Cerebellar cortex (tissue), 1 donor: ENCODE measurements at regions not wholly inside any gene's neighbourhood (a gene's known extent, or its start where the extent isn't known, plus 50 kb on each side); places are given as distances from the start of the nearest gene placed in this dataset.

ENCODE experiments used
- DNase-seq: peaks from one replicate; pipeline ENCODE4 v3.0.0-alpha.2; 2015; ENCODE audit warnings: low spot score

- no peak for DNase-seq
Measured at GRCh38 chr16:5537347-5537746, 439.8 kb upstream of the EEF2KMT start.

- no peak for DNase-seq
Measured at GRCh38 chr16:5533321-5533888, 435.8 kb upstream of the EEF2KMT start.

- DNase-seq: no peak
Measured at GRCh38 chr16:5527817-5528216, 430.2 kb upstream of the EEF2KMT start.

GRCh38 chr16:5526826-5527225, 429.2 kb upstream of the EEF2KMT start:
- DNase-seq: no peak

- no peak for DNase-seq
Measured at GRCh38 chr16:5523829-5524228, 426.2 kb upstream of the EEF2KMT start.

GRCh38 chr16:5516115-5516514, 418.5 kb upstream of the EEF2KMT start:
- DNase-seq: no peak

- DNase-seq: no peak
Measured at GRCh38 chr16:5512014-5512413, 414.4 kb upstream of the EEF2KMT start.

- no peak for DNase-seq
Measured at GRCh38 chr16:5510819-5511370, 413.3 kb upstream of the EEF2KMT start.

- no peak for DNase-seq
Measured at GRCh38 chr16:5509794-5510193, 412.2 kb upstream of the EEF2KMT start.

- no peak for DNase-seq
Measured at GRCh38 chr16:5509336-5509735, 411.7 kb upstream of the EEF2KMT start.

- DNase-seq: no peak
Measured at GRCh38 chr16:5508371-5508770, 410.8 kb upstream of the EEF2KMT start.

- DNase-seq: no peak
Measured at GRCh38 chr16:5506021-5506420, 408.4 kb upstream of the EEF2KMT start.

- DNase-seq: no peak
Measured at GRCh38 chr16:5505091-5505887, 407.7 kb upstream of the EEF2KMT start.

- DNase-seq: peak; percentile 70
Measured at GRCh38 chr16:5504064-5504781, 406.6 kb upstream of the EEF2KMT start.

GRCh38 chr16:5502944-5503343, 405.3 kb upstream of the EEF2KMT start:
- DNase-seq: no peak

GRCh38 chr16:5502467-5502869, 404.9 kb upstream of the EEF2KMT start:
- peak; percentile 43 for DNase-seq

- no peak for DNase-seq
Measured at GRCh38 chr16:5500526-5500925, 402.9 kb upstream of the EEF2KMT start.

- DNase-seq: no peak
Measured at GRCh38 chr16:5498562-5498961, 401.0 kb upstream of the EEF2KMT start.

GRCh38 chr16:5496013-5496412, 398.4 kb upstream of the EEF2KMT start:
- DNase-seq: no peak

GRCh38 chr16:5490499-5490898, 392.9 kb upstream of the EEF2KMT start:
- DNase-seq: peak; percentile 20

GRCh38 chr16:5488581-5488980, 391.0 kb upstream of the EEF2KMT start:
- DNase-seq: no peak

GRCh38 chr16:5487728-5488127, 390.1 kb upstream of the EEF2KMT start:
- DNase-seq: no peak

GRCh38 chr16:5482256-5482655, 384.7 kb upstream of the EEF2KMT start:
- DNase-seq: no peak
